HG03097 (cell line): ENCODE measurements at regions not wholly inside any gene's neighbourhood (a gene's known extent, or its start where the extent isn't known, plus 50 kb on each side); places are given as distances from the start of the nearest gene placed in this dataset.
"Not testable (repeated sequence)": the region's sequence is repeated elsewhere in the genome, so short reads cannot be mapped to it uniquely, and the experiment has no call there.

Source experiments
- ATAC-seq: cut with Tn5 transposase; IDR thresholded peaks from one replicate; pipeline ENCODE4 v1.9.1; 2021; ENCODE audit not compliant: unreplicated experiment, low FRiP score

DNA sequence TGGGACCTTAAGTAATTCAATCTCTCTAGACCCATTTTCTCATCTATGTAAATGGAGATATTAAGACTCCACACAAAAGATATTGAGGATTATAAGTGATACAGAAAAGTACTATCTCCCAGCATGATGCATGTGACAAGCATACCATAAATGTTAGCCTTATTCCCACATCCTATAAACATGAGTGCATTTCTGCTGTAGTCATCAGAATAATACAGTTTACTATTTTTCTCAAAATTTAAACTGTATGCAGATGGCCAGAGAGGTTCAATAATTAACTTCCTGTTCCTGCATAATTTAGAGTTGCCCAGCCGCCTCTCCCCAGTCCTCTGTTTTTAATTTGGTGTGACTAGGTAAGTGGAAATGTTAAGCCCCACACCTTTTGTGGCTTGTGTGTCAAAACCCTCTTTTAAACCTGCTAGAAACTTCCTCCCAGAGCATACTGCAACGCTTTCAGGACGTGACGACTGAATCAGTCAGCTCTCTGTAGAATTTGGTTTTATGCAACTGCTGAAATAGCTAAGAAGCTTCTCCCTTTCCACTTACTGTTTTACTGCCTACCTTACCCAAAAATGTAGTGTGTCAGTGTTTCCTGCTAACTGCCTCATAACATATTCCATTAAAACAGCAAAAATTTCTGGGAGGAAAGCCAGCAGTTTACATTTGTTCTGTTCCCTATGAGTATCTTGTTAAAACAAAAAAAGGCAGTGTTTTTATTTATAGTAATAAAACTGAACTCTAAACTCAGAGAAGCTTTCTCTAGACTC, 1037.9 kb downstream of the EPHA3 start:
- ATAC-seq = no peak

DNA sequence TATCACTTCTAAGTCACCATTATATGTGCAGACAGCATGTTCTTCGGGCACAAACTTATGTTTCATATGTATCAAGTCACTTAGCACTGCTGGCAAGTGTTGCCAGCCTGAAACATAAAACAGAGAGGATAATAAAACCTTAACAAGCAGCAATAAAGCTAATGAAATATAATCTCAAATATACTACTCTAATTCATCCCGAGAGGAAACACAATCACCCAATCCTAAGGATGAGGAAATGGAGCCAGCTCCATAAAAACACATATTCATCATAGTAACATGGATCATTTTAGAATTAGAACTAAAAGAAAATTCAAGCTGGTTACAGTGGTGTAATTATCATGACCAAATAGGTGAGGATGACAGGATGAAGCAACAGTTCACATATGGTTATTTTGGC, 1072.7 kb downstream of the EPHA3 start:
- no peak for ATAC-seq

DNA sequence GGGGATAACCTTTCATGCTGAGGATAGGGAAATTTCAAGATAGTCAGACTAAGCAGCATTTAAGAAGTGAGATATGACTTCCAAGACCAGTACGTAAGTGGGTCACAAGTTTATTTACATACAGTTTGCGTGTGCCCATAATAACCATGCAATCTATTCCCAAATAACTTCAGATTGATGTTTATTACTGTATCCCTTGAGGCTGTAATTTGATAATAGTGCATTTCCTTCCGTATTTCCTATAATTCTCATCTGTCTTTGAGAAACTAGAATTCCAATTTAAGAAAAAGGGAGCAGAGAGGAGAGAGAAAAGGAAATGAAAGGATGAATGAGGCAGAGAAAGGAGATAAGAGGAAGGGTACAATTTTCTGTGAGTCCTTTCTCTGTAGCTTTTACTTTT, 1073.1 kb downstream of the EPHA3 start:
- ATAC-seq = no peak

- peak; percentile 88 for ATAC-seq
Measured at GRCh38 chr3:90182291-90182976, 1075.0 kb downstream of the EPHA3 start.

GRCh38 chr3:90184861-90185260, 1077.4 kb downstream of the EPHA3 start:
- no peak for ATAC-seq

GRCh38 chr3:90197383-90197782, 1090.0 kb downstream of the EPHA3 start:
- not testable (repeated sequence) for ATAC-seq

DNA sequence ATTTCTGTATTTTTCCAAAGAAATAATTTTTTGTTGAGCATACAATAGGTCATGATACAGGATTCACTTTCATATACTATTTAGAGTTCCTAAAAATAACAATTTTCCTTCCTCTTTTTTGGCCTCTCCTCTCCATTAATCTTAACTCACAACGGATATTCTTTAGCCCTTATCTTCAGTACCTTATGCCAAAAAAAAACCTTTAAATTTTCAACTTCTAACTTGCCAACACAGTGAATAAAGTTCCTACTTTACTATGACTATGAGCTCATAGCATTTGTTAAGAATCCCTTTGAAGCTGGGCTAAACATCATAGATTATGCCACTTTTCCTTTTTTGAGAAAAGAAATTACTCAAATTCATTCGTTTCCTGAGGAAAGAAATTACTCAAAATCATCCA, 1095.5 kb downstream of the EPHA3 start:
- ATAC-seq = not testable (repeated sequence)

DNA sequence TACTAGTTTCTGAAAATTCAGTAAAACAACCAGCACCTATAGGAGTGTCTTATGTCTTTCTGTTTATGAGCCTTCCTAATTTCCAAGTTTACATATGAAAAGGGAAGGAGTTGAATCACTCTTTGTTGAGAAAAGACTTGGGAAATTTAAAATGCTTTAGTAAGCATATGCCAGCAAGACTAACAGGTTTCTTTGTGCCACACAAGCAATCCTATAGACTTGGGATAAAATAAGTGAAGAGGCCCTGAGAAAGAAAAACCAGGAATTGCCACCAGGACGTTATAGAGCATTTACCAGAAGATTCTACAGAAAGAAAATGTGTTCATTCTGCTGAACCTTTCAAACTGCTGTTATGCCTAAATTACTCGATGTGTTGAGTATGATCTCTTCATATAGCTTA, 1099.1 kb downstream of the EPHA3 start:
- ATAC-seq = not testable (repeated sequence)

GRCh38 chr3:90207353-90208097, 1100.1 kb downstream of the EPHA3 start:
- not testable (repeated sequence) for ATAC-seq

GRCh38 chr3:90221900-90222299, 1114.5 kb downstream of the EPHA3 start:
- no peak for ATAC-seq

DNA sequence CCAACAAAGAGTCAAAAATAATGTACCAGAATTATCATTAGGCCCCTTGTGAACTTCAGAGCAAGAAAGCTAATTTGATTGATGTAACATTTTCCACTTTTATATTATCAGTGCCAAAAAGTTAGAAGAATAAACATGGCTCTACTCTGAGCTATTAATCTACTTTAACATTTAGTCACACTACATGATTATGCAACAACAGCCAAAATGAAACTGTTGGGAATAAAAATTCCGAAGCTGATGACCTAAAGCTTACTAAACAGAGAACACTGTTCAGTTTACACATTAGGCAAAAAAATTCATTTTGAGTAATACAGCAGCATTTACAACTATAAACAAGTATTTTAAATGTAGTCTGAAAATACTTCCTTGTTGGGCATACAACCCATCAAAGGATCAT, 1134.1 kb downstream of the EPHA3 start:
- ATAC-seq = no peak

DNA sequence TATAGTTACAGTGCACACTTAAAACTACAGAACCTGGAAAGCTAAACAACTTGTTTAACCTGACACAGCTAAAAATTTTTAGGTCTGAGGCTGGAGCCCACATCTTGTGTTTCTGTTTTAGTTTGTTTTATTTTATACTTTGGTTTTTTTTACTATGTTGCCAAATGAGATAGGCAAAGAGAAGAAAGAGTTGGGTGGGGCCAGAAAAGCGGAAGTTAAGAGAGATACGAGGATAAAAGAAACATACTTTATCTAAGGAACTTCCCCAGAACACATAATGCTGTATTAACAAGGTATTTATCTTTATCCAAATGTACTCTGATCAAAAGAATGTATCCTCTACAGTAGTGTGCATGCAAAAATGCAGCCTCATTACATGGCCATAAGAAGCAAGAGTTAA, 1145.7 kb downstream of the EPHA3 start:
- ATAC-seq = no peak

GRCh38 chr3:90261481-90262433, 1154.3 kb downstream of the EPHA3 start:
- no peak for ATAC-seq
